ENCODE measurements at regions not wholly inside any gene's neighbourhood (a gene's known extent, or its start where the extent isn't known, plus 50 kb on each side); places are given as distances from the start of the nearest gene placed in this dataset.

GRCh38 chr2:163456953-163457743 is 278.7 kb downstream of the FIGN start:
- DNase-seq (ENCODE audit: low spot score) = no peak

GRCh38 chr2:163455815-163456214 is 280.0 kb downstream of the FIGN start:
- DNase-seq (ENCODE audit: low spot score) = no peak

GRCh38 chr2:163453920-163454319 is 281.9 kb downstream of the FIGN start:
- no peak for DNase-seq (ENCODE audit: low spot score)

GRCh38 chr2:163441603-163442002 is 294.2 kb downstream of the FIGN start:
- no peak for DNase-seq (ENCODE audit: low spot score)

- DNase-seq (ENCODE audit: low spot score) = no peak
Observed at GRCh38 chr2:163436963-163437362, 298.8 kb downstream of the FIGN start.

GRCh38 chr2:163428187-163428586 is 307.6 kb downstream of the FIGN start:
- DNase-seq (ENCODE audit: low spot score) = no peak

GRCh38 chr2:163420604-163421003 is 315.2 kb downstream of the FIGN start:
- DNase-seq (ENCODE audit: low spot score) = no peak

- DNase-seq (ENCODE audit: low spot score) = no peak
Observed at GRCh38 chr2:163419000-163419830, 316.6 kb downstream of the FIGN start.

GRCh38 chr2:163417596-163418337 is 318.0 kb downstream of the FIGN start:
- DNase-seq (ENCODE audit: low spot score) = no peak

- no peak for DNase-seq (ENCODE audit: low spot score)
Observed at GRCh38 chr2:163414121-163414520, 321.7 kb downstream of the FIGN start.

GRCh38 chr2:163407296-163407695 is 328.5 kb downstream of the FIGN start:
- DNase-seq (ENCODE audit: low spot score) = no peak

- no peak for DNase-seq (ENCODE audit: low spot score)
Observed at GRCh38 chr2:163405298-163405697, 330.5 kb downstream of the FIGN start.

- DNase-seq (ENCODE audit: low spot score) = peak; percentile 2
Observed at GRCh38 chr2:163401481-163401880, 334.3 kb downstream of the FIGN start.

GRCh38 chr2:163397451-163397850 is 338.4 kb downstream of the FIGN start:
- DNase-seq (ENCODE audit: low spot score) = no peak

- DNase-seq (ENCODE audit: low spot score) = no peak
Observed at GRCh38 chr2:163395602-163396001, 340.2 kb downstream of the FIGN start.

GRCh38 chr2:163389838-163390237 is 346.0 kb downstream of the FIGN start:
- no peak for DNase-seq (ENCODE audit: low spot score)

- no peak for DNase-seq (ENCODE audit: low spot score)
Observed at GRCh38 chr2:163375472-163375871, 360.3 kb downstream of the FIGN start.

GRCh38 chr2:163375070-163375469 is 360.7 kb downstream of the FIGN start:
- DNase-seq (ENCODE audit: low spot score) = no peak

- DNase-seq (ENCODE audit: low spot score) = no peak
Observed at GRCh38 chr2:163374282-163374681, 361.5 kb downstream of the FIGN start.

GRCh38 chr2:163373496-163373895 is 362.3 kb downstream of the FIGN start:
- DNase-seq (ENCODE audit: low spot score) = no peak

- DNase-seq (ENCODE audit: low spot score) = no peak
Observed at GRCh38 chr2:163370169-163370886, 365.5 kb downstream of the FIGN start.

- no peak for DNase-seq (ENCODE audit: low spot score)
Observed at GRCh38 chr2:163369111-163369510, 366.7 kb downstream of the FIGN start.

All from GM03348 (cell line).